HepG2 (cell line): ENCODE measurements at regions not wholly inside any gene's neighbourhood (a gene's known extent, or its start where the extent isn't known, plus 50 kb on each side); places are given as distances from the start of the nearest gene placed in this dataset.

Experiments
- HNF4A ChIP-seq: sonication (generic); formaldehyde crosslinking; IDR thresholded peaks from 2 replicates; pipeline ENCODE4 v1.4.0; 2020; ENCODE audit warnings: missing genetic modification reagents
- MAZ ChIP-seq, 2 experiments: sonication (generic) in 1 of 2; formaldehyde crosslinking in 1 of 2; IDR thresholded peaks; 2 replicates each; pipeline versions ENCODE4 v1.5.0 to v1.6.1; 2012 to 2020; ENCODE audit warnings: low read depth in 2 of 2, mild to moderate bottlenecking in 2 of 2, borderline replicate concordance in 1 of 2, improper control_type of control experiment in 1 of 2, low read length in 1 of 2, missing genetic modification reagents in 1 of 2, moderate library complexity in 1 of 2
- NFYB ChIP-seq: sonication (generic); formaldehyde crosslinking; IDR thresholded peaks from 2 replicates; pipeline ENCODE4 v1.4.0; 2020; ENCODE audit warnings: missing genetic modification reagents
- SATB2 ChIP-seq: sonication (generic); formaldehyde crosslinking; IDR thresholded peaks from 2 replicates; pipeline ENCODE4 v1.5.0; 2020; ENCODE audit warnings: missing genetic modification reagents
- ZMYM4 ChIP-seq: sonication (generic); formaldehyde crosslinking; IDR thresholded peaks from 2 replicates; pipeline ENCODE4 v1.8.1; 2023; ENCODE audit warnings: mild to moderate bottlenecking, missing genetic modification reagents
- ZNF407 ChIP-seq: sonication (generic); formaldehyde crosslinking; IDR thresholded peaks from one replicate; pipeline ENCODE4 v1.5.1; 2020; ENCODE audit warnings: mild to moderate bottlenecking, missing genetic modification reagents; ENCODE audit errors: not compliant biosample characterization
- ZNF547 ChIP-seq: sonication (generic); formaldehyde crosslinking; IDR thresholded peaks from 2 replicates; pipeline ENCODE4 v1.5.1; 2020; ENCODE audit warnings: mild to moderate bottlenecking, missing genetic modification reagents
- ZNF598 ChIP-seq: sonication (generic); formaldehyde crosslinking; IDR thresholded peaks from 2 replicates; pipeline ENCODE4 v1.5.1; 2020; ENCODE audit warnings: mild to moderate bottlenecking, missing genetic modification reagents, borderline replicate concordance
- ZNF652 ChIP-seq: IDR thresholded peaks from 2 replicates; pipeline ENCODE4 v1.6.1; 2016; ENCODE audit warnings: low read depth, borderline replicate concordance
- ZNF780A ChIP-seq: sonication (generic); formaldehyde crosslinking; IDR thresholded peaks from 2 replicates; pipeline ENCODE4 v1.8.0; 2022; ENCODE audit warnings: mild to moderate bottlenecking, missing genetic modification reagents, moderate library complexity
- TF ChIP-seq, protein P1 (sequence below), 2 experiments: sonication (generic) in 1 of 2; formaldehyde crosslinking in 1 of 2; IDR thresholded peaks; 2 replicates each; pipeline versions ENCODE4 v1.4.0 to v1.6.1; 2016 to 2020; ENCODE audit warnings: borderline replicate concordance in 1 of 2, low read depth in 1 of 2, mild to moderate bottlenecking in 1 of 2, missing genetic modification reagents in 1 of 2
- TF ChIP-seq, protein P2 (sequence below), 2 experiments: sonication (generic) in 1 of 2; formaldehyde crosslinking in 1 of 2; IDR thresholded peaks; 2 replicates each; pipeline versions ENCODE4 v1.5.1 to v1.6.1; 2011 to 2020; ENCODE audit warnings: borderline replicate concordance in 1 of 2, low read depth in 1 of 2, low read length in 1 of 2, mild to moderate bottlenecking in 1 of 2, missing genetic modification reagents in 1 of 2, moderate library complexity in 1 of 2

GRCh38 chr16:14335297-14335696 lies 264.2 kb downstream of the MRTFB start (continued):
- TF ChIP-seq, protein P1, sequence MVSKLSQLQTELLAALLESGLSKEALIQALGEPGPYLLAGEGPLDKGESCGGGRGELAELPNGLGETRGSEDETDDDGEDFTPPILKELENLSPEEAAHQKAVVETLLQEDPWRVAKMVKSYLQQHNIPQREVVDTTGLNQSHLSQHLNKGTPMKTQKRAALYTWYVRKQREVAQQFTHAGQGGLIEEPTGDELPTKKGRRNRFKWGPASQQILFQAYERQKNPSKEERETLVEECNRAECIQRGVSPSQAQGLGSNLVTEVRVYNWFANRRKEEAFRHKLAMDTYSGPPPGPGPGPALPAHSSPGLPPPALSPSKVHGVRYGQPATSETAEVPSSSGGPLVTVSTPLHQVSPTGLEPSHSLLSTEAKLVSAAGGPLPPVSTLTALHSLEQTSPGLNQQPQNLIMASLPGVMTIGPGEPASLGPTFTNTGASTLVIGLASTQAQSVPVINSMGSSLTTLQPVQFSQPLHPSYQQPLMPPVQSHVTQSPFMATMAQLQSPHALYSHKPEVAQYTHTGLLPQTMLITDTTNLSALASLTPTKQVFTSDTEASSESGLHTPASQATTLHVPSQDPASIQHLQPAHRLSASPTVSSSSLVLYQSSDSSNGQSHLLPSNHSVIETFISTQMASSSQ (IDR thresholded peaks at IDR 0.05; ENCODE audit: low read depth), result no peak
- TF ChIP-seq, protein P1 (CRISPR knock-in tag; IDR thresholded peaks at IDR 0.05; ENCODE audit: borderline replicate concordance), result no peak
- TF ChIP-seq ZNF407 (CRISPR knock-in tag), result no peak
- TF ChIP-seq ZNF598 (CRISPR knock-in tag), result no peak
- no peak for TF ChIP-seq MAZ (IDR thresholded peaks at IDR 0.05; ENCODE audit: borderline replicate concordance, low read depth, low read length)
- TF ChIP-seq MAZ (CRISPR knock-in tag; IDR thresholded peaks at IDR 0.05; ENCODE audit: low read depth), result no peak
- TF ChIP-seq ZNF652 (CRISPR knock-in tag), result no peak
- TF ChIP-seq ZMYM4 (CRISPR knock-in tag), result 0 out of 2 replicates have a peak, but pooled peaks have one; percentile 20
- TF ChIP-seq, protein P2, sequence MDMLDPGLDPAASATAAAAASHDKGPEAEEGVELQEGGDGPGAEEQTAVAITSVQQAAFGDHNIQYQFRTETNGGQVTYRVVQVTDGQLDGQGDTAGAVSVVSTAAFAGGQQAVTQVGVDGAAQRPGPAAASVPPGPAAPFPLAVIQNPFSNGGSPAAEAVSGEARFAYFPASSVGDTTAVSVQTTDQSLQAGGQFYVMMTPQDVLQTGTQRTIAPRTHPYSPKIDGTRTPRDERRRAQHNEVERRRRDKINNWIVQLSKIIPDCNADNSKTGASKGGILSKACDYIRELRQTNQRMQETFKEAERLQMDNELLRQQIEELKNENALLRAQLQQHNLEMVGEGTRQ (IDR thresholded peaks at IDR 0.05; ENCODE audit: low read depth, low read length), result peak; percentile 50
- TF ChIP-seq, protein P2 (CRISPR knock-in tag; IDR thresholded peaks at IDR 0.05; ENCODE audit: borderline replicate concordance), result peak; percentile 44; the same call in 1 of the 2 replicates
- TF ChIP-seq SATB2, result no peak
- no peak for TF ChIP-seq HNF4A (CRISPR knock-in tag)
- no peak for TF ChIP-seq ZNF780A (CRISPR knock-in tag)
- peak; percentile 76 for TF ChIP-seq NFYB (CRISPR knock-in tag)
- TF ChIP-seq ZNF547 (CRISPR knock-in tag), result 0 out of 2 replicates have a peak, but pooled peaks have one; percentile 33
